PC-3 (cell line): ENCODE measurements at regions not wholly inside any gene's neighbourhood (a gene's known extent, or its start where the extent isn't known, plus 50 kb on each side); places are given as distances from the start of the nearest gene placed in this dataset.
"Not testable (repeated sequence)": the region's sequence is repeated elsewhere in the genome, so short reads cannot be mapped to it uniquely, and the experiment has no call there.

Experiments
- ATAC-seq: fragments of 200-7000 bp; cut with Tn5 transposase; 2 replicates; pipeline ENCODE4 v1.9.1; 2020; ENCODE audit warnings: mild to moderate bottlenecking, moderate library complexity
- BruUV-seq: library from RNA; stranded (reverse); fragments of 400-500 nt; replicated peaks from 2 replicates; lab custom pipeline; 2021; lab: Mats Ljungman, UMichigan
- CTCF ChIA-PET: fragments of 300-600 bp; sonication (Branson Sonifier 250); formaldehyde crosslinking; loops from one replicate; lab custom pipeline; 2022; ENCODE audit warnings: antibody characterized with exemption; lab: Charles Lee
- POLR2A ChIA-PET: fragments of 300-600 bp; sonication (Branson Sonifier 250); formaldehyde crosslinking; loops from one replicate; lab custom pipeline; 2022; ENCODE audit warnings: antibody characterized with exemption; ENCODE audit not compliant: unreplicated experiment; lab: Charles Lee
- DNase-seq: peaks from one replicate; pipeline ENCODE4 v3.0.0-alpha.2; 2015
- H2AFZ ChIP-seq: fragments of 300-600 bp; sonication (generic); 2 replicates; pipeline ENCODE4 v1.6.0; 2016; ENCODE audit warnings: antibody characterized with exemption, low read length
- H3F3A ChIP-seq: fragments of 300-600 bp; sonication (generic); one replicate; pipeline ENCODE4 v1.6.0; 2017; ENCODE audit warnings: antibody characterized with exemption, low read length, control low read depth, mild to moderate bottlenecking; ENCODE audit not compliant: unreplicated experiment
- H3K27ac ChIP-seq: fragments of 300-600 bp; sonication (generic); 2 replicates; pipeline ENCODE4 v1.5.1; 2016; ENCODE audit warnings: mild to moderate bottlenecking, low read length
- H3K27me3 ChIP-seq: fragments of 300-600 bp; sonication (generic); 2 replicates; pipeline ENCODE4 v1.6.1; 2016; ENCODE audit warnings: low read length, mixed read lengths
- H3K36me3 ChIP-seq: fragments of 300-600 bp; sonication (generic); 2 replicates; pipeline ENCODE4 v1.6.1; 2016; ENCODE audit warnings: low read depth, mixed run types, low read length, mixed read lengths
- H3K4me1 ChIP-seq: fragments of 300-600 bp; sonication (generic); 2 replicates; pipeline ENCODE4 v1.5.1; 2016; ENCODE audit warnings: low read length; ENCODE audit not compliant: insufficient read depth
- H3K4me2 ChIP-seq: fragments of 300-600 bp; sonication (generic); 2 replicates; pipeline ENCODE4 v1.6.0; 2016; ENCODE audit warnings: low read length
- H3K4me3 ChIP-seq: fragments of 300-600 bp; sonication (generic); 2 replicates; pipeline ENCODE4 v1.5.1; 2016; ENCODE audit warnings: mild to moderate bottlenecking, low read length, mixed read lengths
- H3K79me2 ChIP-seq: fragments of 300-600 bp; sonication (generic); 2 replicates; pipeline ENCODE4 v1.6.1; 2017; ENCODE audit warnings: low read length, mixed read lengths
- H3K9ac ChIP-seq: fragments of 300-600 bp; sonication (generic); 2 replicates; pipeline ENCODE4 v1.6.0; 2016; ENCODE audit warnings: mild to moderate bottlenecking, low read length
- H3K9me2 ChIP-seq: fragments of 300-600 bp; sonication (generic); replicated peaks from 2 replicates; pipeline ENCODE4 v1.6.1; 2016; ENCODE audit warnings: mixed run types, low read length, mixed read lengths
- H3K9me3 ChIP-seq: fragments of 300-600 bp; sonication (generic); 2 replicates; pipeline ENCODE4 v1.6.1; 2016; ENCODE audit warnings: low read length, mixed read lengths
- H4K20me1 ChIP-seq: fragments of 300-600 bp; sonication (generic); 2 replicates; pipeline ENCODE4 v1.6.1; 2016; ENCODE audit warnings: low read length, mixed read lengths
- CTCF ChIP-seq: fragments of 300-600 bp; sonication (generic); conservative IDR thresholded peaks from 2 replicates; pipeline ENCODE4 v1.5.1; 2017; ENCODE audit warnings: antibody characterized with exemption, low read depth, mild to moderate bottlenecking, low read length
- EZH2 ChIP-seq: fragments of 300-600 bp; sonication (generic); IDR thresholded peaks from one replicate; pipeline ENCODE4 v1.6.1; 2017; ENCODE audit warnings: antibody characterized with exemption, mild to moderate bottlenecking, low read length; ENCODE audit not compliant: unreplicated experiment
- EZH2phosphoT487 ChIP-seq: fragments of 300-600 bp; sonication (generic); IDR thresholded peaks from 2 replicates; pipeline ENCODE4 v1.6.1; 2018; ENCODE audit warnings: mild to moderate bottlenecking, antibody characterized with exemption, low read length, borderline replicate concordance
- intact Hi-C: fragments of 100-400 bp; cut with micrococcal nuclease; formaldehyde crosslinking; loops from 2 replicates; pipeline ENCODE4 v1.9.0; 2023

DNA sequence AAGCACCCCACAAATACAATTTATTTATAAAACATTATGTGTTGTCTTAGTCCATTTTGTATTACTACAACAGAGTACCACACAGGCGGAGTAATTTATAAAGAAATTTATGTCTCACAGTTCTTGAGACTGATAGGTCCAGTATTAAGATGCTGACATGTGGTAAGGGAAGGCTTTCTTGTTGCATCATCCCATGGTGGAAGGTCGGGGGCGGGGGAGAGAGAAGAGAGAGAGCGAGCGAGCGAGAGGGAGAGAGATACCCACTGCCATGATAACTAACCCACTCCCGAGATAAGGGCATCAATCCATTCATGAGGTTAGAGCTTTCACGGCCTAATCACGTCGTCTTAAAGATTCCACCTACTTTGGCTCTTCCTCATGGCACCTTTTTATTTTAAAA, 117.8 kb downstream of the KCNJ12 start:
- intact Hi-C loops: no loop called here
- Histone ChIP-seq H2AFZ (no peak overlapping the region), H3K9me2 (no peaks in the 10 kb centered on the region), H3K4me3 (no peak overlapping the region), H3K9me3 (no peaks in the 10 kb centered on the region), H3K79me2 (no peaks in the 10 kb centered on the region), H3K4me1 (no peaks in the 10 kb centered on the region), H4K20me1 (no peaks in the 10 kb centered on the region), H3K9ac (no peak overlapping the region), H3K27ac (no peak overlapping the region), H3K4me2 (no peak overlapping the region), H3K36me3 (no peaks in the 10 kb centered on the region), H3F3A (no peaks in the 10 kb centered on the region), H3K27me3 (peaks cover 70% of the 10 kb centered on the region)
- ChIA-PET POLR2A (no interaction called here), CTCF (no interaction called here)
- BruUV-seq: no TSS peak
- TF ChIP-seq EZH2phosphoT487 (no peak), CTCF (no peak), EZH2 (no peak)
- DNase-seq: no peak
- ATAC-seq: no peak

DNA sequence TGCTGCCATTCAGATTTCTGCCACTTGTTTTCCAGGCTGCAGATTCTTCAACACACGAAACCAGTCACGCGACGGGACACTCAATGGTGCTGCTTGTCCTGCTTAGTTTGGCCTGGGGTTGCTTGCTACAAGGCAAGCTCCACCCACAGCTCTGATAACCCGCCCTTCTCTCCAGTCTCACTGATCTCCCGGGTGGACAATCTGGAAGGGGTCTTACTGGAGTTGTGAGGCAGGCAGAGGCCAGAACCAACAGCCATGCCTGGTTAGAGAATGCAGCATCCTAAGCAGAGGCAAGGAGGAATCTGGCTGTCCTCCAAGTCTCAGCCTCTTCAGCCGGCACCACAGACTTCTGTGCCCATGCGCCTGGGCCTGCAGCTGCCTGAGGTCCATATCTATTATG, 119.1 kb downstream of the KCNJ12 start:
- no peaks in the 10 kb centered on the region for H3K9me2 ChIP-seq
- no peaks in the 10 kb centered on the region for H3K36me3 ChIP-seq
- H3K4me1 ChIP-seq: no peaks in the 10 kb centered on the region
- intact Hi-C loops: no loop called here
- ChIA-PET POLR2A (no interaction called here), CTCF (no interaction called here)
- H3K9ac ChIP-seq: no peak overlapping the region
- no peak for DNase-seq
- H3K4me2 ChIP-seq: no peak overlapping the region
- TF ChIP-seq CTCF: no peak
- no peak for TF ChIP-seq EZH2phosphoT487
- TF ChIP-seq EZH2: no peak
- no peaks in the 10 kb centered on the region for H3K79me2 ChIP-seq
- BruUV-seq: no TSS peak
- peaks cover 83% of the 10 kb centered on the region for H3K27me3 ChIP-seq
- no peak overlapping the region for H3K27ac ChIP-seq
- no peaks in the 10 kb centered on the region for H3K9me3 ChIP-seq
- no peaks in the 10 kb centered on the region for H3F3A ChIP-seq
- H2AFZ ChIP-seq: no peak overlapping the region
- no peak overlapping the region for H3K4me3 ChIP-seq
- no peaks in the 10 kb centered on the region for H4K20me1 ChIP-seq
- no peak for ATAC-seq

- Histone ChIP-seq H3K9me3 (no peaks in the 10 kb centered on the region), H3K36me3 (no peaks in the 10 kb centered on the region), H3K27me3 (peaks cover 73% of the 10 kb centered on the region), H3K9ac (no peak overlapping the region), H3K4me2 (no peak overlapping the region), H3F3A (no peaks in the 10 kb centered on the region), H3K4me1 (no peaks in the 10 kb centered on the region), H4K20me1 (no peaks in the 10 kb centered on the region), H3K9me2 (no peaks in the 10 kb centered on the region), H2AFZ (no peak overlapping the region), H3K79me2 (no peaks in the 10 kb centered on the region), H3K4me3 (no peak overlapping the region), H3K27ac (no peak overlapping the region)
- intact Hi-C loops: no loop called here
- no peak for TF ChIP-seq EZH2phosphoT487
- no peak for TF ChIP-seq CTCF
- TF ChIP-seq EZH2: no peak
- ChIA-PET POLR2A (no interaction called here), CTCF (no interaction called here)
- BruUV-seq: no TSS peak
- ATAC-seq: no peak
- no peak for DNase-seq
Measured at GRCh38 chr17:21500064-21500463, 123.9 kb downstream of the KCNJ12 start.

GRCh38 chr17:21501927-21502700, 126.0 kb downstream of the KCNJ12 start:
- BruUV-seq, intact Hi-C loops, POLR2A ChIA-PET: not testable (repeated sequence)

More at GRCh38 chr17:21501927-21502700, 126.0 kb downstream of the KCNJ12 start:
- H3K9me2 ChIP-seq, H4K20me1 ChIP-seq, H3K4me2 ChIP-seq, H3K36me3 ChIP-seq, H3F3A ChIP-seq, ATAC-seq, H3K27ac ChIP-seq, H2AFZ ChIP-seq, DNase-seq, H3K4me3 ChIP-seq, H3K9ac ChIP-seq, H3K9me3 ChIP-seq, H3K4me1 ChIP-seq, H3K79me2 ChIP-seq, CTCF ChIA-PET: not testable (repeated sequence)
- peaks cover 64% of the 10 kb centered on the region for H3K27me3 ChIP-seq
